GM23248 (cell line): ENCODE measurements at regions not wholly inside any gene's neighbourhood (a gene's known extent, or its start where the extent isn't known, plus 50 kb on each side); places are given as distances from the start of the nearest gene placed in this dataset.

Source experiments
- DNase-seq: peaks from one replicate; pipeline ENCODE4 v3.0.0-alpha.2; 2015
- H2AFZ ChIP-seq: fragments of 200-600 bp; sonication (generic); 2 replicates; pipeline ENCODE4 v1.6.1; 2016; ENCODE audit warnings: antibody characterized with exemption
- H3F3A ChIP-seq: fragments of 200-600 bp; sonication (generic); 2 replicates; pipeline ENCODE4 v1.6.1; 2016; ENCODE audit warnings: mild to moderate bottlenecking, antibody characterized with exemption, mixed run types; ENCODE audit not compliant: insufficient read depth
- H3K27ac ChIP-seq: fragments of 200-600 bp; sonication (generic); 2 replicates; pipeline ENCODE4 v1.5.1; 2016; ENCODE audit warnings: mild to moderate bottlenecking
- H3K27me3 ChIP-seq: fragments of 200-600 bp; sonication (generic); replicated peaks from 2 replicates; pipeline ENCODE4 v1.6.1; 2016; ENCODE audit warnings: mild to moderate bottlenecking; ENCODE audit not compliant: insufficient read depth
- H3K36me3 ChIP-seq: fragments of 200-600 bp; sonication (generic); 2 replicates; pipeline ENCODE4 v1.6.1; 2016; ENCODE audit warnings: low read depth, mild to moderate bottlenecking
- H3K4me1 ChIP-seq: fragments of 200-600 bp; sonication (generic); 2 replicates; pipeline ENCODE4 v1.6.1; 2016; ENCODE audit warnings: mild to moderate bottlenecking; ENCODE audit not compliant: insufficient read depth
- H3K4me2 ChIP-seq: fragments of 200-600 bp; sonication (generic); one replicate; pipeline ENCODE4 v1.6.1; 2016; ENCODE audit warnings: mild to moderate bottlenecking; ENCODE audit not compliant: unreplicated experiment
- H3K4me3 ChIP-seq: fragments of 200-600 bp; sonication (generic); 2 replicates; pipeline ENCODE4 v1.5.1; 2016; ENCODE audit warnings: mild to moderate bottlenecking
- H3K79me2 ChIP-seq: fragments of 200-600 bp; sonication (generic); 2 replicates; pipeline ENCODE4 v1.6.1; 2016; ENCODE audit warnings: mild to moderate bottlenecking; ENCODE audit not compliant: insufficient read depth
- H3K9ac ChIP-seq: fragments of 200-600 bp; sonication (generic); 2 replicates; pipeline ENCODE4 v1.6.1; 2016; ENCODE audit warnings: mild to moderate bottlenecking
- H3K9me2 ChIP-seq: fragments of 200-600 bp; sonication (generic); 2 replicates; pipeline ENCODE4 v1.6.1; 2016; ENCODE audit warnings: mixed run types, mild to moderate bottlenecking, moderate library complexity; ENCODE audit not compliant: insufficient read depth
- H3K9me3 ChIP-seq: fragments of 200-600 bp; sonication (generic); one replicate; pipeline ENCODE4 v1.6.1; 2017; ENCODE audit warnings: low read depth
- H4K20me1 ChIP-seq: fragments of 200-600 bp; sonication (generic); 2 replicates; pipeline ENCODE4 v1.6.0; 2016; ENCODE audit not compliant: insufficient read depth
- EZH2 ChIP-seq: fragments of 200-600 bp; sonication (generic); IDR thresholded peaks from 2 replicates; pipeline ENCODE4 v1.6.1; 2018; ENCODE audit warnings: antibody characterized with exemption, mild to moderate bottlenecking; ENCODE audit not compliant: insufficient read depth, poor library complexity, severe bottlenecking
- EZH2phosphoT487 ChIP-seq: fragments of 200-600 bp; sonication (generic); IDR thresholded peaks from 2 replicates; pipeline ENCODE4 v1.6.1; 2018; ENCODE audit warnings: antibody characterized with exemption, moderate library complexity, mild to moderate bottlenecking, low read depth; ENCODE audit not compliant: insufficient read depth
- WGBS, 2 experiments: methylation state at CpG; one replicate each; pipeline ENCODE4 v1.1.6; 2015 to 2017; ENCODE audit warnings: low lambda C conversion rate in 2 of 2, low coverage in 1 of 2; ENCODE audit errors: missing lambda C conversion rate in 2 of 2; 5-methylcytosine and 5-hydroxymethylcytosine counted together
- in situ Hi-C: fragments of 300-500 bp; cut with MboI; formaldehyde crosslinking; loops from 2 replicates; pipeline ENCODE4 v1.15.0; 2020

DNA sequence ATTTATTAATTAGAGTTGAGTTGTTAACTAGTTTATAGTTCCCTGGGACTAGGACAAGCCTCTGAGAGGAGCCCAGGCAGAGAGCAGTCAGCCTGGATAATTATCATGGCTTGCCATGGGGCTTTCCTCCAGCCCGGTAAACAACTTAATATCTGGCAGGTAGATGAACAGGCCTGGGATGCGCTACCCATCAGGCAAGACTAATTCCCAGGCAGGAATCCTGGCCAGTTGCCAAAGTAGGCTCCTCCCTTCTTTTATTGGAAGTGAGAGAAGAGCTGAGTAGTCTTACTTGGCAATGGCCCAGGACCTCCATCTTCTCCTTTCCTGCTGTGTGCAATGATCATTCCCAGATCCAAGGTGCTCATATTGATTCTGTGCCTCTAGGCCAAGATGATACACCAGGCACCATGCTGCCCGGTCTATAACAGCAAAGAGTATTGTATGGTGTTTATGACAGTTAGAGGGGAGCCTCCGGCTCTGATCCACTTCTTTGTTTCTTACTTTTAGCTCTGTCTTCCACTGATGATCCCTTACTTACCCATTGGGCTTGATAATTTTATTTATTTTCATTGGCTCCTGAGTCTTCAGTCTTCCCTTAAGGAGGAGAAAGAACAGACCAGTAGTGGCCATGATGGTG lies 408.7 kb downstream of the REEP3 start:
- H3K27me3 ChIP-seq, result no peaks in the 10 kb centered on the region; the same call in 1 of the 2 replicates
- H2AFZ ChIP-seq, result no peak overlapping the region
- no peaks in the 10 kb centered on the region for H3K36me3 ChIP-seq
- in situ Hi-C loops, result no loop called here
- 72 to 80% methylated on average over 4 of the region's 4 CpGs for WGBS, 2 experiments
- H4K20me1 ChIP-seq, result no peaks in the 10 kb centered on the region
- H3K4me3 ChIP-seq, result no peak overlapping the region
- H3F3A ChIP-seq, result no peaks in the 10 kb centered on the region
- H3K9me2 ChIP-seq, result no peaks in the 10 kb centered on the region
- H3K27ac ChIP-seq, result no peak overlapping the region
- TF ChIP-seq EZH2phosphoT487 (no peak), EZH2 (no peak)
- no peak overlapping the region for H3K4me2 ChIP-seq
- H3K4me1 ChIP-seq, result no peaks in the 10 kb centered on the region
- H3K79me2 ChIP-seq, result no peaks in the 10 kb centered on the region
- no peak for DNase-seq
- H3K9ac ChIP-seq, result no peak overlapping the region
- no peaks in the 10 kb centered on the region for H3K9me3 ChIP-seq

- H3K4me3 ChIP-seq, result no peak overlapping the region
- no peak overlapping the region for H3K4me2 ChIP-seq
- no peaks in the 10 kb centered on the region for H3K9me3 ChIP-seq
- H4K20me1 ChIP-seq, result no peaks in the 10 kb centered on the region
- no peak overlapping the region for H2AFZ ChIP-seq
- in situ Hi-C loops, result no loop called here
- no peak overlapping the region for H3K27ac ChIP-seq
- no peaks in the 10 kb centered on the region for H3K79me2 ChIP-seq
- no peak overlapping the region for H3K9ac ChIP-seq
- H3K9me2 ChIP-seq, result no peaks in the 10 kb centered on the region
- H3K36me3 ChIP-seq, result no peaks in the 10 kb centered on the region
- no peaks in the 10 kb centered on the region for H3K4me1 ChIP-seq
- TF ChIP-seq EZH2 (no peak), EZH2phosphoT487 (no peak)
- DNase-seq, result no peak
- WGBS, 2 experiments, result 29 to 37% methylated on average over 4 of the region's 4 CpGs
- no peaks in the 10 kb centered on the region; the same call in 1 of the 2 replicates for H3K27me3 ChIP-seq
- no peaks in the 10 kb centered on the region for H3F3A ChIP-seq
These were observed 409.4 kb downstream of the REEP3 start for GRCh38 chr10:63930584-63930983.

DNA sequence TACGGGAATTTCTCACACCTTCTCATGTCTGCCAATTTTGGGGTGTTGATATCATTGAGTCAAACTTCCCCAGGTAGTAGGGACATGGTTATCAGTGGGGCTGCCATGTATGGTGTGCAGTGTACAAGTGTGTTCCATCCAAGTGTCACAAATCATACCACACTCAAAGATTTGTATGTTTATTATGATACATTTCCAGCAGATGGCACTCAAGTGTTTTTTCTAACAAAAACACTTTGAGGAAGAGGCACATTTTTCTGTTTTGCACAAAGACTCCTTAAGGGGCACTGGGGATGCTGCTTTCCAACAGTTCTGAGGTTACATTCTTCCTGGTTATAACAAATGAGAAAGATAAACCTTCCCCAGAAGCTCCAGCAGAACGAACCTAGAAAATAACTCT lies 414.5 kb downstream of the REEP3 start:
- WGBS, 2 experiments, result 7 to 21% methylated on average over 2 of the region's 2 CpGs
- H3K79me2 ChIP-seq, result no peaks in the 10 kb centered on the region
- DNase-seq, result no peak
- H3K9me3 ChIP-seq, result no peaks in the 10 kb centered on the region
- no peaks in the 10 kb centered on the region for H3K9me2 ChIP-seq
- H2AFZ ChIP-seq, result no peak overlapping the region
- H3K4me2 ChIP-seq, result no peak overlapping the region
- no peaks in the 10 kb centered on the region for H4K20me1 ChIP-seq
- H3K9ac ChIP-seq, result no peak overlapping the region
- no peaks in the 10 kb centered on the region for H3K36me3 ChIP-seq
- H3K4me1 ChIP-seq, result no peaks in the 10 kb centered on the region
- TF ChIP-seq EZH2, result no peak
- no peak for TF ChIP-seq EZH2phosphoT487
- no peak overlapping the region for H3K27ac ChIP-seq
- no peaks in the 10 kb centered on the region for H3F3A ChIP-seq
- no peak overlapping the region for H3K4me3 ChIP-seq
- in situ Hi-C loops, result no loop called here
- H3K27me3 ChIP-seq, result no peaks in the 10 kb centered on the region; the same call in 1 of the 2 replicates

- H3F3A ChIP-seq, result no peaks in the 10 kb centered on the region
- H3K27me3 ChIP-seq, result no peaks in the 10 kb centered on the region
- H3K9me2 ChIP-seq, result no peaks in the 10 kb centered on the region
- no peak overlapping the region for H3K4me2 ChIP-seq
- no peak for TF ChIP-seq EZH2phosphoT487
- TF ChIP-seq EZH2, result no peak
- no peak for DNase-seq
- no peak overlapping the region for H3K4me3 ChIP-seq
- H3K79me2 ChIP-seq, result no peaks in the 10 kb centered on the region
- no peak overlapping the region for H2AFZ ChIP-seq
- H3K27ac ChIP-seq, result no peak overlapping the region
- WGBS, 2 experiments, result 40 to 46% methylated on average over 1 of the region's 1 CpG
- H3K4me1 ChIP-seq, result no peaks in the 10 kb centered on the region
- H4K20me1 ChIP-seq, result no peaks in the 10 kb centered on the region
- no peaks in the 10 kb centered on the region for H3K9me3 ChIP-seq
- no peaks in the 10 kb centered on the region for H3K36me3 ChIP-seq
- in situ Hi-C loops, result no loop called here
- no peak overlapping the region for H3K9ac ChIP-seq
These were observed 419.2 kb downstream of the REEP3 start for GRCh38 chr10:63940277-63940922.
